Panc1 (cell line): ENCODE measurements at regions not wholly inside any gene's neighbourhood (a gene's known extent, or its start where the extent isn't known, plus 50 kb on each side); places are given as distances from the start of the nearest gene placed in this dataset.

Source experiments
- ATAC-seq: fragments of 200-7000 bp; cut with Tn5 transposase; 2 replicates; pipeline ENCODE4 v1.9.1; 2020; ENCODE audit warnings: mild to moderate bottlenecking, moderate library complexity
- BruUV-seq: library from RNA; stranded (reverse); fragments of 400-500 nt; replicated peaks from 2 replicates; lab custom pipeline; 2021; lab: Mats Ljungman, UMichigan
- CTCF ChIA-PET: fragments of 300-600 bp; sonication (Branson Sonifier 250); formaldehyde crosslinking; loops from one replicate; lab custom pipeline; 2022; ENCODE audit warnings: antibody characterized with exemption; lab: Charles Lee
- POLR2A ChIA-PET: fragments of 300-600 bp; sonication (Branson Sonifier 250); formaldehyde crosslinking; loops from one replicate; lab custom pipeline; 2022; ENCODE audit warnings: antibody characterized with exemption; lab: Charles Lee
- DNase-seq: peaks from one replicate; pipeline ENCODE4 v3.0.0-alpha.2; 2010; ENCODE audit warnings: low read depth, low spot score
- H3K27ac ChIP-seq: 2 replicates; pipeline ENCODE4 v1.5.1; 2011; ENCODE audit warnings: mild to moderate bottlenecking, low read length, inconsistent platforms
- H3K27me3 ChIP-seq: fragments of 200-500 bp; sonication (Bioruptor generic); 2 replicates; pipeline ENCODE4 v1.6.0; 2014; ENCODE audit warnings: low read length, inconsistent platforms; ENCODE audit not compliant: control insufficient read depth, insufficient read depth
- H3K36me3 ChIP-seq: fragments of 200-500 bp; sonication (Bioruptor generic); 2 replicates; pipeline ENCODE4 v1.5.1; 2014; ENCODE audit warnings: inconsistent platforms, mild to moderate bottlenecking, low read length, moderate library complexity; ENCODE audit not compliant: control insufficient read depth, insufficient read depth
- H3K4me1 ChIP-seq: 2 replicates; pipeline ENCODE4 v1.5.1; 2011; ENCODE audit warnings: inconsistent platforms, mild to moderate bottlenecking, low read length, moderate library complexity; ENCODE audit not compliant: control insufficient read depth, insufficient read depth
- H3K4me3 ChIP-seq, 2 experiments: 2 replicates each; pipeline ENCODE4 v1.5.1; 2011 to 2012; ENCODE audit warnings: low read depth in 2 of 2, low read length in 2 of 2, mild to moderate bottlenecking in 2 of 2, inconsistent platforms in 1 of 2, moderate library complexity in 1 of 2
- H3K9me3 ChIP-seq: fragments of 200-500 bp; sonication (Bioruptor generic); 2 replicates; pipeline ENCODE4 v1.5.1; 2014; ENCODE audit warnings: low read depth, mild to moderate bottlenecking, inconsistent platforms, low read length, moderate library complexity; ENCODE audit not compliant: control insufficient read depth, insufficient read depth
- CTCF ChIP-seq: fragments of 450-650 bp; IDR thresholded peaks from 2 replicates; pipeline ENCODE4 v1.5.1; 2017; ENCODE audit warnings: mild to moderate bottlenecking
- POLR2AphosphoS5 ChIP-seq: IDR thresholded peaks from 2 replicates; pipeline ENCODE4 v1.6.1; 2012; ENCODE audit warnings: mild to moderate bottlenecking, low read depth, low read length, moderate library complexity
- REST ChIP-seq, 2 experiments: IDR thresholded peaks; 2 replicates each; pipeline ENCODE4 v1.6.1; 2011 to 2012; ENCODE audit warnings: low read depth in 2 of 2, control low read depth in 1 of 2, low read length in 1 of 2, mild to moderate bottlenecking in 1 of 2, moderate library complexity in 1 of 2; ENCODE audit not compliant: insufficient read depth in 1 of 2
- SIN3A ChIP-seq: IDR thresholded peaks from 2 replicates; pipeline ENCODE4 v1.6.1; 2012; ENCODE audit warnings: low read depth, mild to moderate bottlenecking, low read length, moderate library complexity, borderline replicate concordance; ENCODE audit not compliant: insufficient read depth
- TCF7L2 ChIP-seq: IDR thresholded peaks from 2 replicates; pipeline ENCODE4 v1.6.1; 2011; ENCODE audit warnings: mild to moderate bottlenecking, low read depth, low read length, inconsistent platforms
- in situ Hi-C: cut with HindIII; loops from 2 replicates; pipeline ENCODE4 v1.10.0; 2016; ENCODE audit warnings: low sequenced_read_pairs, low pct_unique_long_range_greater_than_20kb
- intact Hi-C: fragments of 100-400 bp; cut with micrococcal nuclease; formaldehyde crosslinking; loops from one replicate; pipeline ENCODE4 v1.10.0; 2022; ENCODE audit not compliant: unreplicated experiment

GRCh38 chr15:38084289-38084688 lies 149.8 kb downstream of the TMCO5A start:
- H3K27ac ChIP-seq, result no peak overlapping the region
- intact Hi-C loops, result no loop called here

GRCh38 chr15:38085114-38085513 lies 150.7 kb downstream of the TMCO5A start:
- CTCF ChIA-PET, result no interaction called here
- no peak for ATAC-seq
- no TSS peak for BruUV-seq
- Histone ChIP-seq H3K4me1 (no peaks in the 10 kb centered on the region), H3K9me3 (no peaks in the 10 kb centered on the region), H3K27ac (no peak overlapping the region), H3K4me3 (no peak overlapping the region), H3K36me3 (no peaks in the 10 kb centered on the region), H3K27me3 (peaks cover 2% of the 10 kb centered on the region; the same call in 1 of the 2 replicates)
- intact Hi-C loops (no loop called here), in situ Hi-C loops (no loop called here)
- TF ChIP-seq POLR2AphosphoS5 (no peak), SIN3A (no peak), CTCF (no peak), REST (IDR thresholded peaks at IDR 0.05; ENCODE audit: insufficient read depth in 1 of 2, low read depth in 2 of 2, low read length in 1 of 2) (no peak), TCF7L2 (no peak)
- POLR2A ChIA-PET, result interaction anchor here (0.6 kb wide), 1 partner anchor 59 kb away, joined by 3 read pairs; no protein-coding TSS in a partner anchor
- no peak for DNase-seq

More at GRCh38 chr15:38084289-38084688, 149.8 kb downstream of the TMCO5A start:
- H3K4me1 ChIP-seq, result no peaks in the 10 kb centered on the region
- in situ Hi-C loops, result no loop called here
- no peak for ATAC-seq
- no peak overlapping the region for H3K4me3 ChIP-seq
- no peak for DNase-seq
- peaks cover 2% of the 10 kb centered on the region; the same call in 1 of the 2 replicates for H3K27me3 ChIP-seq
- POLR2A ChIA-PET, result no interaction called here
- TF ChIP-seq TCF7L2 (no peak), REST (IDR thresholded peaks at IDR 0.05; ENCODE audit: insufficient read depth in 1 of 2, low read depth in 2 of 2, low read length in 1 of 2) (no peak), POLR2AphosphoS5 (no peak), SIN3A (no peak), CTCF (no peak)
- no peaks in the 10 kb centered on the region for H3K9me3 ChIP-seq
- no peaks in the 10 kb centered on the region for H3K36me3 ChIP-seq
- CTCF ChIA-PET, result no interaction called here
- no TSS peak for BruUV-seq
